GM18870 (cell line): ENCODE measurements at regions not wholly inside any gene's neighbourhood (a gene's known extent, or its start where the extent isn't known, plus 50 kb on each side); places are given as distances from the start of the nearest gene placed in this dataset.

Source experiments
- ATAC-seq: cut with Tn5 transposase; IDR thresholded peaks from one replicate; pipeline ENCODE4 v1.9.1; 2021; ENCODE audit warnings: moderate library complexity; ENCODE audit not compliant: unreplicated experiment

DNA sequence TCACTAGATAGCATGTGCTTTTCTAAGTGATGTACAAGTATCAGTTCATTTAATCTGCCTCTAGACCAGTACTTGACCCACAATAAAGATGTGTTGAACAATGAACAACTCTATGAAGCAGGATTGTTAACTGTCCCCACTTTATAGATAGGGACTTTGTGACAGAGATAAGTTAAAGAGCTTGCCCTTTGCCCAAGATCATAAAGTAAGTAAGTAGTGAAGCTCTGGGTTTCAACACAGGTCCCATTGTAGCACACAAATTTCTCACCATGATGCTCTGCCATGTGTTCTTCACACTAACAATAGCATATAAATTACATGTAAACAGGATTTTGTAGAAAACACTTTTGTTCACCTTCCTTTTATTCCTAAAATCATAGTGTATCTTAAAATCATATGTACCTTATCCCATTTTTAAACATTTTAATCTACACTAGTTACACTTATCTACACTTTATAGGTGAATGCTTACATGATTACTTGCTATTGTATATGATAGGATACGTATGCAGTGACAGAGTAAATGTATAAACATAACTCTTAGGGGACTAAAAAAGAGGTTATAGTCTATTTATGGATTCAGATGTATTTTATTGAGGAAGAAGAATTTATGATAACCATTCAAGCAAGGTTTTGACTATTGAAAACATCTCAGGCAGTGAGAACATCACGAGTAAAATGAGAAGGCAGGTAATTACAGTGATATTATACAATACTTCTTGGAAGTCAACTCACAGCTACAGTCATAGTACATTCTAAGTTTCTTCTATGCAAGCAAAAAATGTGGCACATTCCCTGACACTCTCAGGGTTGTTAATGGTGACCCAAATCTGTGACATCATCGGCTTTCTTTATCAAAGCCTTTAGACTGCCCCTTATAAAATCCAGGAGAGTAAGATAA, 2275.1 kb downstream of the PCDH7 start:
- no peak for ATAC-seq

- ATAC-seq: no peak
These were observed 2293.1 kb downstream of the PCDH7 start for GRCh38 chr4:33013282-33013681.

GRCh38 chr4:33025236-33025635, 2305.1 kb downstream of the PCDH7 start:
- no peak for ATAC-seq

DNA sequence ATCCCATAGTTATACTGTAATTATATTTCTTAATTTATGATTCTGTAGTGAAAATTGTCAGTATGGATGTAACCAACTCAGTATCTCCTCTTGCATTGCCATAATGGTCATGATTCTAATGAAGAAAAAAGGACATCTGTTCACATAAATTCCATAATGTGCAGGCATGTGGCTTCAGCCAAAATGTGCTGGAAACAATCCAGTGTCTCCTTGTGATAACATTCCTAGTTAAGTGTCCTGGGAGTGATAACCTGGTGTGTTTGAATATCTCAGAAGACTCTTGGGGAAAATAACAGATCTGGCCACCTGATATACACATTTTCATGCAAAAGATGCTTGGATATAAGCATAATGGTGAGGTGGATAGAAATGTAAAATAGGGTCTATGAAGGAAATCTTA, 2309.8 kb downstream of the PCDH7 start:
- no peak for ATAC-seq

DNA sequence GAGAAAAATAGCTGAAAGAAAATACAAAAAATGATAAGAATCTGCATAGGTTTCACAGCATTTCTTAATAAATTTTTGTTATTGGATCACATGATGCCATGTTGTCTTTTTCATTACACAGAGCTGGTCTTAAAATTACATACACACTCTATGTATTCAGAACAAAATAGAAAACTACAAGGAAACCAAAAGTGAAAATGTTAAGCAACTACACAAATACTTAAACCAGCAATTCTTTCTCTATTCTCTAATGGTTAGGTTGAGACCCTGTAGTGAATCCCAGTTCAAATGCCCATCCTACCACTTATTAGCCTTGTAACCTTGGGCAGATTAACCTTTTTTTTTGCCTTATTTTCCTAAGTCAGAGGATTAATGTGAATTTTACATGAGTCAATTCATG, 2311.2 kb downstream of the PCDH7 start:
- ATAC-seq: no peak

- no peak for ATAC-seq
These were observed 2317.3 kb downstream of the PCDH7 start for GRCh38 chr4:33037464-33037863.

- no peak for ATAC-seq
These were observed 2325.2 kb downstream of the PCDH7 start for GRCh38 chr4:33045334-33045733.

- no peak for ATAC-seq
These were observed 2332.1 kb downstream of the PCDH7 start for GRCh38 chr4:33052241-33052640.

DNA sequence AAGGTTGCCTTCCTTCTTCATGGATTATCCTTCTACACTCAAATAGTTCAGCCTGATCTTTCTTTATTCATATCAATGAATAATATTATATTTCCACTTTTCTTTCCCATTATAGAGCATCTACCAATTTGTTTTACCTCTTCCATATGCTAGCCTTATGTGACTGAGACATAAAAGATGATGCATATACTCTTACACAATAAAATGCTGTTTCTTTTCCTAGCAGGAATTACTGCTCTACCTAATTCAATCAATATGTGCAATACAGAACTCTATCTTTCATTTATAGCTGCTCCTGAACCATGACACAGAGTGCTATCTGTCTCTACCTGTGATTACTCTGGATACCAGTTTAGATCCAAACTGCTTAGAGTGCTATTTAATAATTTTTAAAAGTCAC, 2334.0 kb downstream of the PCDH7 start:
- no peak for ATAC-seq

- ATAC-seq: no peak
These were observed 2334.6 kb downstream of the PCDH7 start for GRCh38 chr4:33054656-33055196.

- no peak for ATAC-seq
These were observed 2337.6 kb downstream of the PCDH7 start for GRCh38 chr4:33057736-33058135.

- ATAC-seq: no peak
These were observed 2338.8 kb downstream of the PCDH7 start for GRCh38 chr4:33058998-33059397.

DNA sequence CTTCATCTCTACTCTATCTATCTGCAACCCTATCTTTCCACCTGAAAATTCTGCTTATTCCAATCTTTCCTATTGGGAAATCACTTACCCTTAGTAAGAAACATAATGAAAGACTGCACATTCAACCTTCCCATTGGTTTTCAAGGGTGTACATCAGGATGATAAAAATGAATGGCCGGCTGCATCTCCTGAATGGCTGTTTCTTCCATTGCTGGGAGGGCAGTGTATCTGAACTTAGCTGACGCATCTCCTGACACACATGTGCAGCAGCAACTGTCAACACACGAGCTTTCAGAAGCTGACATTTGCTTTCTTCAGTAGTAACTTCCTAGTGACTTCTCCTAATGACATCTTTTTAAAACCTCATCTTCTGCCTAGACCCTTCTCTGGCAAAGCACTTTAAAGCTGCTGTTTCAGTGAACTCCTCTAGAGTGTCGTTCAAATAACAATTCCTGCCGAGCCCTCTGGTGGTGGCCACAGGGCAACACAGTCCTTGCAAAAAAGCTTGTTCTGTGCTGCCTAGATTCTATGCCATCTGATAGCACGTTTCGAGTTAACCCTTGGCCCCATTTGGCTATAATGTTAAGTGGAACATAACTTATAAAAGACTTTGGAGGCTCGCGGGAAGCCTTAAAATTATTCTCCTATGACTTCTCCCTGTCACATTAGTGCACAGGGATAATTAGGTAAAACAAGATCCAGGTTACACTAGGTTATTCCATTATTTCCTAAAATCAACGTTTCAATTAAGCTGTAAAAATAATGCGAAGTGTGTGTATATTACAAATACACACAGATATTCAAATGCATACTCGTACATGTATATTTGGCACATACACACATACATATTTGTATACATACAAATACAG, 2340.7 kb downstream of the PCDH7 start:
- ATAC-seq: peak; percentile 68

DNA sequence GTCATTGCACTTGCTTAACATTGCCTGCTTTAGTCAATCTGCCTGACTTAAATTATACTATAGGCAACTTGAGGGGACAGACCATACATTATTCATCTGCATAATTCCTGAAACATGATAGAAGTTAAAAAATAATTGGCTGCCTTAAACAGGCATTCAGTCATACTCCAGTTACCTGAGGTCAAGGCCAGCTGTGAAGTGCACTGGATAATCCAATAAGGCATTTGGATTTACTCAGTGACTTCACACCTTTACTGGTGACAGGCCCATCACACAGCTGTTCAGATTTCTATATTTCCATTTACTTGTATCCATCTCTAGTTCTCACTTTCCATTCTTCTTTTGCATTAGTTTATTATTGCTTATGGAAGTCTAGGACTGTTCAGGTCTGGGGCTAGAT, 2341.6 kb downstream of the PCDH7 start:
- ATAC-seq: no peak

GRCh38 chr4:33062155-33062806, 2342.1 kb downstream of the PCDH7 start:
- no peak for ATAC-seq

DNA sequence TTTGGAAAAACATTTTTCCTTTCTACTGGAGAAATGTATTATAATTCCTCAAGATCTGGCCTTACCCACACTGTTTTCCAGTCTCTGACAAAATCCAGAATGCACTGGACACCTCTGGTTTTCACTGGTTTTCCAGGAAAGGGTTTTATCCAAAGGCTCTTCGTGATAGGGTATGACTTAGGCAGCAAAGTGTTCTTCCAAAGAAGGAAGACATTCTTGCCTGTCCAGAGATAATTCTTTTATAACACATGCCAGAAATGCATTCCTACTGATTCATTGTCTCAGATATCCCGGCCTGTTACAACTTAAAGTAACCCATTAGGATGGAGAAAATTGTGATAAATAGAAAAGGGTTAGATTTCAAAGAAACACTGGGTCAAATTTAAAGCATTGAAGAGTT, 2343.1 kb downstream of the PCDH7 start:
- no peak for ATAC-seq

- no peak for ATAC-seq
These were observed 2344.1 kb downstream of the PCDH7 start for GRCh38 chr4:33064238-33064637.

DNA sequence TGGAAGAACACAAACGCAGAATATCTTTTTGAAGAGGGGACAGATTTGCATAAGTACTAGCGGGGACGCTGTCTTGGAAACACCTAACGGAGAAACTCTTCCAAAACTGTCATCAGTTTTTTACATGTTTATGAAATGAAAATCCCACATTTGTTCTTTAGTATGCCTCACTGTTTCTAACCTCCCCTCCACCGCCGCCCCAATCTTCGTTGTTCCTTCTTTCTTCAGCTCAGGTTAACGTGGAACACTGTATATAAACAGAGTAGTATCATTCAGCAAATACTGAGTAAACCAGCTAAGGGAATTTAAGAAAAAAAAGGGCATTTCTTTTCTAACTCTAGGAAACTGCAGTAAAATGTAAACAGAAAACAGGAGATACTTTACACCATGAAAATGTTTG, 2345.6 kb downstream of the PCDH7 start:
- ATAC-seq: no peak

GRCh38 chr4:33067221-33067620, 2347.1 kb downstream of the PCDH7 start:
- no peak for ATAC-seq

DNA sequence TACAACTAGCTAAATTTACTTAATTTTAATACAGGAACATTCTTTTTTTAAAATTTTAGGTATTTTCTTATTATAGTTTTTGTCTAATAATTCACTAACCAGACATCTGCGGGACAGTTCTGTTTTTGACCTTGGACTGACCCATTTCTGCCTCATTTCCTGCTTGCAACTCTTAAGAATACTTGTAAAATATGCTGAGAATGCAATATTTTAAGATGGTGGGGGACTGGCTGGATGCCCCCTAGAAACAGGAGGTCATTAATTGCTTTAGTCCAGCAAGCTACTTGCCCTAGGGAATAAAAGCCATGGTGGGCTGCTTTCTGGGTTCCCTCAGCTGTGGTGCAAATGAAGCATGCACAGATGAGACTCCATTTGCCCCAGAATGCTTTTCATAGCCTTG, 2348.4 kb downstream of the PCDH7 start:
- ATAC-seq: no peak

DNA sequence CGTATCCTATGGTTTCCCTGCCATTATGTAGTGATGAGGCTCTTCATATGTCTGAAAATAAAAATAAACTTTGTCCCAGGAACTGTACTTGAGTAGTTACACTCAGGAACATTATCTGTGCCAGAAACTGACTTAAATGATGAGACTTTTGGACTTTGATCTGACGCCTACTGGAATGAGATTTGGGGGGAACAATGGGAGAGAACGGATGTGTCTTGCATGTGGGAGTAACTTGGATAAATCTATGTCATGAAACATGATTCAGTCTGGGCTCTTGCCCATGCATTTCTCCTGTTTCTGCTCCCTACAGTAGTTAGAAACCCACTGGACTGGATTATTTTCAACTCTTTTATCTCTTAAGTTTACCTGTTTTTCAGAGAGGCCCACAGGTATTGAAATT, 2351.4 kb downstream of the PCDH7 start:
- ATAC-seq: no peak
